H1 (cell line): ENCODE measurements at regions not wholly inside any gene's neighbourhood (a gene's known extent, or its start where the extent isn't known, plus 50 kb on each side); places are given as distances from the start of the nearest gene placed in this dataset.

Source experiments
- EGR1 ChIP-seq: IDR thresholded peaks from 2 replicates; pipeline ENCODE4 v1.6.1; 2011; ENCODE audit warnings: low read depth, low read length, borderline replicate concordance
- FOSL1 ChIP-seq: IDR thresholded peaks from 2 replicates; pipeline ENCODE4 v1.6.1; 2011; ENCODE audit warnings: mild to moderate bottlenecking, low read depth, low read length, moderate library complexity; ENCODE audit not compliant: insufficient read depth
- PHF8 ChIP-seq: fragments of 200-600 bp; sonication (generic); conservative IDR thresholded peaks from 2 replicates; pipeline ENCODE4 v1.7.1; 2012; ENCODE audit warnings: low read depth, mild to moderate bottlenecking, inconsistent platforms, low read length, moderate library complexity
- POLR2A ChIP-seq, 2 experiments: IDR thresholded peaks; 1 replicate in 1 of 2; 2 replicates in 1 of 2; pipeline ENCODE4 v1.6.1; 2011; ENCODE audit warnings: low read depth in 2 of 2, low read length in 2 of 2, mild to moderate bottlenecking in 2 of 2; ENCODE audit errors: control extremely low read depth in 1 of 2
- RAD21 ChIP-seq, 2 experiments: IDR thresholded peaks in 1 of 2; conservative IDR thresholded peaks in 1 of 2; 2 replicates each; pipeline ENCODE4 v1.6.1; 2011; ENCODE audit warnings: low read depth in 2 of 2, low read length in 2 of 2, improper control_type of control experiment in 1 of 2, inconsistent platforms in 1 of 2, mild to moderate bottlenecking in 1 of 2, moderate library complexity in 1 of 2
- SAP30 ChIP-seq: fragments of 300-600 bp; sonication (generic); IDR thresholded peaks from 2 replicates; pipeline ENCODE4 v1.7.1; 2012; ENCODE audit warnings: low read length, moderate library complexity, mild to moderate bottlenecking, inconsistent platforms; ENCODE audit not compliant: insufficient read depth, insufficient replicate concordance

DNA sequence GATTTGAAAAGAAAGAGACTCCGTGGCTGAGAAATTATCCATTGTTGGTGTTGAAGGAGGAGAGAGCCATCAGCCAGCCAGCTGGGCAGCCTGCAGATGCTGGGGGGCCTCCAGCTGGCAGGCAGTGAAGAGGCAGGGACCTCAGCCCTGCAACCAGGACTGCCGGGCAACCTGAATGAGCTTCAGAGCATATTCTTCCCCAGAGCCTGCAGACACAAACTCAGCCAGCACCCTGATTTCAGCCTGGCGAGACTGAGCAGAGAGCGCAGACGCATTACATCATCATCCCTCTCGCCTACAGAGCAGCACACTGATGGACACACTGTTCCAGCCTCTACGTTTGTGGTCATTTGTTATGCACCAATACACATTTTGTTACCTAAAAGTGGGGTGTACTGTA, 150.7 kb upstream of the RAB6C start (continued):
- TF ChIP-seq RAD21 (IDR thresholded peaks at IDR 0.05 in 1 of 2, conservative IDR thresholded peaks at IDR 0.05 in 1 of 2; ENCODE audit: low read depth in 2 of 2, low read length in 2 of 2) (no peak), SAP30 (no peak), POLR2A (IDR thresholded peaks at IDR 0.05; ENCODE audit: control extremely low read depth in 1 of 2, low read depth in 2 of 2, low read length in 2 of 2) (no peak), EGR1 (no peak), PHF8 (no peak), FOSL1 (no peak)
